Ecto neural progenitor cell (in vitro differentiated cells): ENCODE measurements at regions not wholly inside any gene's neighbourhood (a gene's known extent, or its start where the extent isn't known, plus 50 kb on each side); places are given as distances from the start of the nearest gene placed in this dataset.
"Not testable (repeated sequence)": the region's sequence is repeated elsewhere in the genome, so short reads cannot be mapped to it uniquely, and the experiment has no call there.

Experiments
- DNase-seq: peaks from one replicate; pipeline ENCODE4 v3.0.0-alpha.2; 2018; ENCODE audit warnings: low spot score

GRCh38 chr19:31529121-31529520 lies 179.9 kb upstream of the TSHZ3 start:
- DNase-seq, result peak; percentile 32

DNA sequence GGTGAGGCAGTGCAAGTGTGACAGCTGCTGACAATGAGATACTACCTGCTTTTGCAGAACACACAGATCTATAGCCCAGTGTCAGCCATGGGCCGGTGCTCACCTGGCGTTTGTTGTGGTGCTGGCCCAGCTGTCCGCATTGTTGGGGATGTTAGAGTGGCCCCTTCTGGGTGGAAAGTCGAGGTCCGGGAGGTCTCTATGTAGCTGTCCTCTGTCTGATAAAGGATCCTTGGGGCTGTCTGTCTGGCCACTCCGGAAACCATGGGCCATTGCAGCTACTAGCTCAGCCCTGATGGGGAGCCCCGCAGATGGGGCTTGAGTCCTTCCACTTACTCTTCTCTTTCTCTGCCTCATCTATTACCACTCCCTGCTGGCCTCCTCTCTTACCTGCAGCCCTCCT lies 181.5 kb upstream of the TSHZ3 start:
- peak; percentile 23 for DNase-seq

GRCh38 chr19:31531326-31531725 lies 182.1 kb upstream of the TSHZ3 start:
- no peak for DNase-seq

DNA sequence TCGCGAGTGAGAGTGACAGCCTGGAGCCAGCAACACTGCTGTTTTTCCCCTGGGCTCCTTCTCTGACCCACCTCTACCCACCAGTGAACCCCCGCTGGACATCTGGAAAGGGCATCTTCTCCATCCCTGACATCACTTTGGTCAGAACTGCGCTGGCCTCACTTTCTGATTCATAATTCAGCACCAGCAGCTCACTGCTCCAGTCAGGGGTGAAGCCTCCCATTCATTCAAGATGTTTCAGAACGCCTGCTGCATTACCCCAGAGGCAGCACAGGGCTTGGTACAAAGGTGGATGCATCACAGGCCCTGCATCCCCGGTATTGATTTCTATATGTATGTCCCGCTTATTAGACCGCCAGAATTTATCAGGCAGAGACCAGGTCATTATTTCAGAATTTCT lies 182.8 kb upstream of the TSHZ3 start:
- peak; percentile 10 for DNase-seq

DNA sequence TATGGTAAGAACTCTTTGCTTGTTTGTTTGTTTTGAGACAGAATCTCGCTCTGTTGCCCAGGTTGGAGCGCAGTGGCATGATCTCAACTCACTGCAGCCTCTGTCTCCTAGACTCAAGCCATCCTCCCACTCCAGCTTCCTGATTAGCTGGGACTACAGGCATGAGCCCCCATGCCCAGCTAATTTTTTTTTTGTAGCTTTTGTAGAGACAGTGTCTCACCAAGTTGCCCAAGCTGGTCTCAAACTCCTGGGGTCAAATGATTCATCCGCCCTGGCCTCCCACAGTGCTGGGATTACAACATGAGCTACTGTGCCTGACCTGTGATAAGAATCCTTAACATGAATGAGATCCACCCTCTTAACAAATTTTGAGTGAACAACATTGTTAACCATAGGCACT lies 183.9 kb upstream of the TSHZ3 start:
- DNase-seq, result peak; percentile 6

- DNase-seq, result no peak
Measured at GRCh38 chr19:31534231-31534630, 185.0 kb upstream of the TSHZ3 start.

GRCh38 chr19:31534786-31535657 lies 185.8 kb upstream of the TSHZ3 start:
- DNase-seq, result peak; percentile 23

DNA sequence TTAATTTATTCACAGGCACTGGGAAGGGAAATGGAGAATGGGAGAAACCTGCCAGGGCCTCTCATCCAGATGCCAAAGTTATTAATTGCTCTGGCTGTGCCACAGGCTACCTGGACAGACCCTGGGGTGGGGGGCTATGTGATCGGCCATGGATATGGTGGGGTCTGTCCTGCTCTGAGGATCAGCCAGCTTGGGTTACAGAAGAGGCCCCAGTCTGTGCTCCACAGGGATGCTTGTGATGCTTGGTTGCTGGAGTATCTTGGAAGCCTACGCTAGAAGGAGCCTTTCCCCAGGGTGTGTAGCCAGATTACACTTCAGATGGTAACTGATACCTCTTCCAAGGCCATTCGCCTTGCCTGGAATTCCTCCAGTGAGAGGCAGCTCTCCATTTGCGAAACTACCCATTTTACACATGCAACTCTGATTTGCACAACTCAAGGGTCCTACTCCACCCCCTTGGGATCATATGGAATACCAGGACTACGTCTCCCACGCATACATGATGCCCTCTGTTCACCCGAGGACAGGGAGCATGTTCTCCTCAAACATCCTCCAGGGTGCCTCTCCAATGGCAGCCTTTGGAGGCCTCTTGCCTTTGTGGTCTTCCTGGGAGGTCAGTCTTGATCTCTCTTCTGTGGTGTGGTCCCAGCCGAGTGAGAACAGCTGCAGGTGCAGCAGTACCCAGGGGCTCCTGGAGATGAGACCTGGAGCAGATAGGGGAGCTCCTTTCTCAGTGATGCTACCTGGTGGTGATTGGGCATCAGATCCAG lies 186.6 kb upstream of the TSHZ3 start:
- peak; percentile 17 for DNase-seq

DNA sequence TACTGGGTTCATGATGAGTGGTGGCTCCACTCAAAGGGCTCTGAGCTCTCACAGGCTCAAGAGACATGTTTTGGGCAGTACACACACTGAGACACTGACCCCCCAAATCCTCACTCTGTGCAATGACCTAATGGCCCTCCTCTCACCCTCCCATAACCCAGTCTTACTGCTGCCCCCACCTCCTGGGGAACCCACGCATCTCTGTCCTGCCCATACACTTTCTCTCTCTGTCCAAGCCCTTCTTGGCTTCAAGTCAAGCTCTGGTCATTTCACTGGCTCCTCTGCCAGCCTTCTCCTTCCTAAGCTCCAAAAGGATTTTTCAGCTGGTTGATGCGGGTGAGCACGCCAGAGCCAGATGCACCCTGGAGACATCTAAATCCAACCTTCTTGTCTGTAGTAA lies 187.9 kb upstream of the TSHZ3 start:
- DNase-seq, result peak; percentile 23

DNA sequence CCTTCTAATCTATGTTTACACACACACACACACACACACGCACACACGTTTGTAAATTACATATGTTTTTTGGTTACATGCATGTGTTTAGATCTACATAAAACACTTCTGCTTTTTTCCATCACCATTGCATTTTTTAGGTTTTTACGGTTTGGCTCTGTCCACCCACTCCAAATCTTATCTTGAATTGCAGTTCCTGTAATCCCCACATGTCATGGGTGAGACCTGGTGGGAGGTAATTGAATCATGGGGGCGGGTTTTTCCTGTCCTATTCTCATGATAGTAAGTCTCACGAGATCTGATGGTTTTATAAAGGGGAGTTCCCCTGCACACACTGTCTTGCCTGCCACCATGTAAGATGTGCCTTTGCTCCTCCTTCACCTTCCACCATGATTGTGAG lies 188.7 kb upstream of the TSHZ3 start:
- not testable (repeated sequence) for DNase-seq

DNA sequence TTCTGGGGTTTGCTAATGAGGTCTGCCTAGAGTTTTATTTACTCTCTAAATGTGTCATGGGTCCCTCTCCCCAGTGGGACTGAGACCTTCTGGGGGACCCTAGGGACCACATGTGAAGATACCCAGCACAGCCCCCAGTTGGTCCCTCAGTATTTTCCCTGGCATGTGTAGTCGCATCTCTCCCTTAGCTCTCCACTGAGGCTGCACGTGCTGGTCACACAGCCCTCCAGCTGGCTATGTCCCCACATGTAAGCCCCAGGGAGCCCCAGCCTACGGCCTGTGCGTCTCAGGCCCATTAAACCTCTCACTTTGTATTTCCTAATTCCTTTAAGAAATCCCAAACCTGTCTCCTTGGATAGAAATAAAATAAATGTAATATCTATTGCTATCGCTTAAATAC lies 189.6 kb upstream of the TSHZ3 start:
- peak; percentile 2 for DNase-seq

GRCh38 chr19:31539386-31539785 lies 190.2 kb upstream of the TSHZ3 start:
- peak; percentile 2 for DNase-seq

- DNase-seq, result peak; percentile 5
Measured at GRCh38 chr19:31541396-31541795, 192.2 kb upstream of the TSHZ3 start.

GRCh38 chr19:31543456-31543855 lies 194.2 kb upstream of the TSHZ3 start:
- DNase-seq, result peak; percentile 21

- DNase-seq, result peak; percentile 27
Measured at GRCh38 chr19:31545777-31546176, 196.5 kb upstream of the TSHZ3 start.

- no peak for DNase-seq
Measured at GRCh38 chr19:31546205-31546960, 197.1 kb upstream of the TSHZ3 start.

- DNase-seq, result no peak
Measured at GRCh38 chr19:31548941-31549340, 199.7 kb upstream of the TSHZ3 start.

GRCh38 chr19:31553112-31553845 lies 204.0 kb upstream of the TSHZ3 start:
- no peak for DNase-seq

DNA sequence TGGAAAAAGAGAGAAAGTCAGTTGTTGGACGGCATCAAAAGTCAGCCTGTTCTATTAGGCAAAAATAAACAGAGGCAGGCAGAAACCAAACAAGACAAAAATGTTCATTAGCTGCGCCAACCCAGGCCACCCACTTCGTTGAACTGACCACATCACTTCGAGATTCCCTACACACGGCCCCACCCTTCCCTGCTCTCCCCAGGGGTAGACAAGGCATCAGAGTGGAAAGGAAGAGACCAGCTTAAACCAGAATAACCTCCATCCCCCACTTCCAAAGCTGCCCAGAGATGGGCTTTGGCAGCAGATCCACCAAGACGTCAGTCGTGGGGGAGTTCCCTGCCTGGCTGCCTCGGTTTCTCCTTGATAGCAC lies 204.6 kb upstream of the TSHZ3 start:
- no peak for DNase-seq

- DNase-seq, result no peak
Measured at GRCh38 chr19:31554360-31554759, 205.1 kb upstream of the TSHZ3 start.

GRCh38 chr19:31555634-31556215 lies 206.5 kb upstream of the TSHZ3 start:
- DNase-seq, result no peak

DNA sequence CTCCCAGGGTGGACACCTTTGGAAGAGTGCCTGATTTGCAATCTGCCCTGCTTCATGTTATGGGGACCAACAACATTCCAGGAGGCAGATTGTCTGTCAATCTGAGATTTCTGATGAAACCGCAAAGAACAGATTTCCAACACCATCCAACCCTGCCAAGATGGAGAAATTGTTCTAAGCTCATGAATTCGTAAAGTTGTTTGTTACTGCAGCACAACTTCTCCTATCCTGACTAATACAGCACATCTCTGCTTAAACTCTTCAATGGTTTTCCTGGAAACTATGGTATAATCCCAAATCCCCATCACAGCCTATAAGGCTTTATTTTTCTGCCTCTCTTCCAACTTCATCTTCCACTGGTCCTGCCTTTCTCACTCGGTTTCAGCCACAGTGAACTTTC lies 210.3 kb upstream of the TSHZ3 start:
- DNase-seq, result no peak
